H1 (cell line): ENCODE measurements at regions not wholly inside any gene's neighbourhood (a gene's known extent, or its start where the extent isn't known, plus 50 kb on each side); places are given as distances from the start of the nearest gene placed in this dataset.

Experiments used
- CTCF ChIA-PET: fragments of 300-600 bp; sonication (Branson Sonifier 250); formaldehyde crosslinking; loops from one replicate; lab custom pipeline; 2021; ENCODE audit not compliant: partially characterized antibody; lab: Charles Lee
- POLR2A ChIA-PET: fragments of 300-600 bp; sonication (Branson Sonifier 250); formaldehyde crosslinking; loops from one replicate; lab custom pipeline; 2021; ENCODE audit warnings: inconsistent platforms; ENCODE audit not compliant: partially characterized antibody; lab: Charles Lee
- DNase-seq, 2 experiments: peaks; one replicate each; pipeline versions ENCODE4 v3.0.0 to v3.0.0-alpha.2; 2010 to 2022; ENCODE audit warnings: low spot score in 2 of 2, low read depth in 1 of 2, mixed read lengths in 1 of 2
- FAIRE-seq: peaks from 2 replicates; lab custom pipeline; 2011; peaks lifted over from hg19 to GRCh38; lab: Jason Lieb, UNC
- H2AFZ ChIP-seq: 2 replicates; pipeline ENCODE4 v1.8.1; 2012; ENCODE audit warnings: low read length, inconsistent platforms
- H2AK5ac ChIP-seq: 2 replicates; pipeline ENCODE4 v1.6.1; 2013; ENCODE audit warnings: low read depth, low read length
- H2BK120ac ChIP-seq: replicated peaks from 2 replicates; pipeline ENCODE3; 2013; ENCODE audit warnings: low read depth, low read length, inconsistent platforms
- H2BK12ac ChIP-seq: 2 replicates; pipeline ENCODE4 v1.6.1; 2013; ENCODE audit warnings: low read depth, low read length
- H2BK15ac ChIP-seq: 2 replicates; pipeline ENCODE4 v1.6.1; 2013; ENCODE audit warnings: low read length
- H2BK20ac ChIP-seq: 2 replicates; pipeline ENCODE4 v1.6.1; 2013; ENCODE audit warnings: low read length
- H2BK5ac ChIP-seq: 2 replicates; pipeline ENCODE4 v1.6.1; 2013; ENCODE audit warnings: low read depth, low read length
- H3K14ac ChIP-seq: 2 replicates; pipeline ENCODE4 v1.6.1; 2013; ENCODE audit warnings: inconsistent platforms; ENCODE audit not compliant: insufficient read length
- H3K18ac ChIP-seq: 2 replicates; pipeline ENCODE4 v1.6.1; 2013; ENCODE audit warnings: low read length; ENCODE audit errors: extremely low read depth
- H3K23ac ChIP-seq: 2 replicates; pipeline ENCODE4 v1.6.1; 2013; ENCODE audit warnings: inconsistent platforms; ENCODE audit not compliant: insufficient read length
- H3K23me2 ChIP-seq: 2 replicates; pipeline ENCODE4 v1.6.1; 2013; ENCODE audit warnings: low read depth, low read length
- H3K27ac ChIP-seq: 2 replicates; pipeline ENCODE4 v1.6.1; 2011; ENCODE audit warnings: low read depth, low read length, inconsistent platforms
- H3K27me3 ChIP-seq, 4 experiments: replicated peaks in 1 of 4; 1 replicate in 1 of 4; 2 replicates in 3 of 4; pipeline versions ENCODE4 v1.6.1 to v1.8.1; 2011 to 2013; ENCODE audit warnings: low read length in 3 of 4, mild to moderate bottlenecking in 3 of 4, inconsistent platforms in 2 of 4, mixed read lengths in 2 of 4, moderate library complexity in 1 of 4; ENCODE audit not compliant: control insufficient read depth in 3 of 4, insufficient read depth in 3 of 4; ENCODE audit errors: extremely low read depth in 1 of 4
- H3K36me3 ChIP-seq, 4 experiments: 2 replicates each; pipeline versions ENCODE4 v1.6.1 to v1.8.1; 2011 to 2013; ENCODE audit warnings: mild to moderate bottlenecking in 4 of 4, low read length in 3 of 4, moderate library complexity in 2 of 4, control low read depth in 1 of 4, inconsistent platforms in 1 of 4; ENCODE audit not compliant: insufficient read depth in 4 of 4, control insufficient read depth in 2 of 4
- H3K4ac ChIP-seq: replicated peaks from 2 replicates; pipeline ENCODE3; 2013; ENCODE audit warnings: low read length, low read depth, mixed read lengths, inconsistent platforms; ENCODE audit not compliant: insufficient read length
- H3K4me1 ChIP-seq, 4 experiments: replicated peaks in 1 of 4; 1 replicate in 1 of 4; 2 replicates in 3 of 4; pipeline versions ENCODE4 v1.6.1 to v1.8.1; 2011 to 2013; ENCODE audit warnings: low read length in 3 of 4, inconsistent platforms in 2 of 4, mixed read lengths in 1 of 4; ENCODE audit not compliant: insufficient read depth in 4 of 4, control insufficient read depth in 3 of 4
- H3K4me2 ChIP-seq, 2 experiments: 2 replicates each; pipeline versions ENCODE4 v1.6.1 to v1.8.1; 2011 to 2013; ENCODE audit warnings: low read depth in 2 of 2, low read length in 2 of 2, control low read depth in 1 of 2, inconsistent platforms in 1 of 2, mild to moderate bottlenecking in 1 of 2; ENCODE audit not compliant: insufficient read depth in 1 of 2
- H3K4me3 ChIP-seq, 4 experiments: fragments of 200-600, 300-600 bp in 1 of 4; sonication (generic), shearing (Covaris generic), sonication (Bioruptor Twin) in 1 of 4; 2 replicates each; pipeline versions ENCODE4 v1.5.1 to v1.8.1; 2011 to 2016; ENCODE audit warnings: low read length in 4 of 4, low read depth in 3 of 4, control low read depth in 2 of 4, inconsistent platforms in 2 of 4, mild to moderate bottlenecking in 2 of 4, mixed read lengths in 1 of 4, moderate library complexity in 1 of 4; ENCODE audit not compliant: insufficient read depth in 2 of 4; ENCODE audit errors: extremely low read depth in 1 of 4
- H3K56ac ChIP-seq: replicated peaks from 2 replicates; pipeline ENCODE3; 2013; ENCODE audit warnings: low read depth, mild to moderate bottlenecking, mixed read lengths, low read length, inconsistent platforms; ENCODE audit not compliant: insufficient read length
- H3K79me1 ChIP-seq: 2 replicates; pipeline ENCODE4 v1.6.1; 2013; ENCODE audit warnings: low read depth, low read length, control low read depth
- H3K79me2 ChIP-seq, 2 experiments: 2 replicates each; pipeline versions ENCODE4 v1.6.1 to v1.8.1; 2012 to 2013; ENCODE audit warnings: low read length in 2 of 2, mild to moderate bottlenecking in 2 of 2, inconsistent platforms in 1 of 2; ENCODE audit not compliant: insufficient read depth in 2 of 2, control insufficient read depth in 1 of 2
- H3K9ac ChIP-seq, 4 experiments: replicated peaks in 1 of 4; 1 replicate in 1 of 4; 2 replicates in 3 of 4; pipeline versions ENCODE4 v1.6.1 to v1.8.1; 2011 to 2013; ENCODE audit warnings: low read depth in 3 of 4, low read length in 3 of 4, control low read depth in 2 of 4, mild to moderate bottlenecking in 2 of 4, moderate library complexity in 2 of 4, inconsistent platforms in 1 of 4; ENCODE audit errors: extremely low read depth in 1 of 4
- H3K9me3 ChIP-seq, 2 experiments: 2 replicates each; pipeline versions ENCODE4 v1.6.1 to v1.8.1; 2012 to 2013; ENCODE audit warnings: mild to moderate bottlenecking in 2 of 2, moderate library complexity in 2 of 2, control low read depth in 1 of 2, inconsistent platforms in 1 of 2, low read depth in 1 of 2, low read length in 1 of 2, mixed read lengths in 1 of 2; ENCODE audit not compliant: insufficient read depth in 2 of 2
- H4K20me1 ChIP-seq, 2 experiments: replicated peaks in 1 of 2; 2 replicates each; pipeline versions ENCODE3 to v1.8.1; 2011 to 2013; ENCODE audit warnings: inconsistent platforms in 2 of 2, low read length in 2 of 2, mild to moderate bottlenecking in 1 of 2; ENCODE audit not compliant: insufficient read depth in 2 of 2, control insufficient read depth in 1 of 2
- H4K5ac ChIP-seq: 2 replicates; pipeline ENCODE4 v1.6.1; 2013; ENCODE audit warnings: low read length, low read depth, mixed read lengths, inconsistent platforms; ENCODE audit not compliant: insufficient read length
- H4K8ac ChIP-seq: 2 replicates; pipeline ENCODE4 v1.8.0; 2013; ENCODE audit warnings: mild to moderate bottlenecking, moderate library complexity, low read length, inconsistent platforms; ENCODE audit not compliant: insufficient read depth; ENCODE audit errors: extremely low read depth
- H4K91ac ChIP-seq: replicated peaks from 2 replicates; pipeline ENCODE3; 2013; ENCODE audit warnings: low read length, mixed read lengths, inconsistent platforms; ENCODE audit not compliant: insufficient read length
- E2F6 ChIP-seq: IDR thresholded peaks from 2 replicates; pipeline ENCODE4 v1.6.1; 2012; ENCODE audit warnings: inconsistent platforms
- FOSL1 ChIP-seq: IDR thresholded peaks from 2 replicates; pipeline ENCODE4 v1.6.1; 2011; ENCODE audit warnings: mild to moderate bottlenecking, low read depth, low read length, moderate library complexity; ENCODE audit not compliant: insufficient read depth
- WGBS, 2 experiments: shearing (Covaris generic) in 1 of 2; methylation state at CpG; one replicate each; pipeline versions ENCODE4 v1.1.6 to v1.1.7; 2013 to 2015; ENCODE audit warnings: low lambda C conversion rate in 2 of 2, mixed read lengths in 2 of 2, inconsistent platforms in 1 of 2, low coverage in 1 of 2, missing lambda C conversion rate in 1 of 2; ENCODE audit not compliant: insufficient replicate concordance in 2 of 2, insufficient coverage in 1 of 2, insufficient read length in 1 of 2; ENCODE audit errors: extremely low coverage in 1 of 2, missing lambda C conversion rate in 1 of 2; 5-methylcytosine and 5-hydroxymethylcytosine counted together

DNA sequence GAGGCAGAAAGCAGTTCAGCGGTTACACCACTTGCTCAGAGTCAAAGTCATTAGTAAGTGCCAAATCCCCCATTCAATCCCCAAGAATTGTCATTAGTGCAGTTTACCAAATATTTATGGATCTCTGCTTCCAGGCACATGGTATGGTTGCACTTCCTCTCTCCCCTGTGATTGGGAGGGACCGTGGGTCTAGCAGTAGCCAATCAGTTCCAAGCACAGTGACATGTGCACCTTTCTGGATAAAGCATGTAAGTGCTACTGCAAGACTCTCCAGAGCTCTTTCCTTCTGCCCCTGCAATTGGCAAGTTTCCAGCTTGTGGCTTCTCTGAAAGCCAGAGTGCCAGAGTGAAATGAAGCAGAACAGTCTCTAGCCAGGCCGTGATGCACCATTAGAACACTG is 85.3 kb upstream of the FLRT2 start:
- H3K79me2 ChIP-seq: no peaks in the 10 kb centered on the region
- no peak overlapping the region for H3K4me2 ChIP-seq
- ChIA-PET CTCF (no interaction called here), POLR2A (no interaction called here)
- 95% methylated on average over 3 of the region's 3 CpGs; no CpG with 5 or more reads in 1 of the 2 experiments for WGBS, 2 experiments
- H2AK5ac ChIP-seq: no peak overlapping the region
- FAIRE-seq: no peak
- H3K56ac ChIP-seq: no peak overlapping the region
- no peak overlapping the region for H3K9ac ChIP-seq
- no peaks in the 10 kb centered on the region for H3K4me1 ChIP-seq
- H2AFZ ChIP-seq: 0 out of 2 replicates have a peak overlapping the region, but pooled peaks have one; percentile 49
- H2BK5ac ChIP-seq: no peak overlapping the region
- no peak overlapping the region for H4K8ac ChIP-seq
- H2BK12ac ChIP-seq: no peak overlapping the region
- no peaks in the 10 kb centered on the region for H3K23me2 ChIP-seq
- H3K9me3 ChIP-seq: no peaks in the 10 kb centered on the region
- no peak overlapping the region for H3K27ac ChIP-seq
- no peak overlapping the region for H3K4me3 ChIP-seq
- H4K91ac ChIP-seq: no peak overlapping the region
- H3K79me1 ChIP-seq: no peaks in the 10 kb centered on the region
- H3K18ac ChIP-seq: no peak overlapping the region
- no peak overlapping the region for H2BK120ac ChIP-seq
- no peak overlapping the region for H2BK15ac ChIP-seq
- H4K5ac ChIP-seq: no peak overlapping the region
- no peak overlapping the region for H2BK20ac ChIP-seq
- no peak overlapping the region for H3K4ac ChIP-seq
- H3K23ac ChIP-seq: no peak overlapping the region
- no peaks in the 10 kb centered on the region for H4K20me1 ChIP-seq
- H3K36me3 ChIP-seq: no peaks in the 10 kb centered on the region
- H3K14ac ChIP-seq: no peak overlapping the region
- TF ChIP-seq E2F6 (0 out of 2 replicates have a peak, but pooled peaks have one; percentile 12), FOSL1 (no peak)
- TF ChIP-seq, all 59 proteins: peak for 1
- H3K27me3 ChIP-seq: no peaks in the 10 kb centered on the region
- no peak for DNase-seq
